Ovary (tissue), 7 donors: ENCODE measurements at regions not wholly inside any gene's neighbourhood (a gene's known extent, or its start where the extent isn't known, plus 50 kb on each side); places are given as distances from the start of the nearest gene placed in this dataset.

ENCODE experiments used
- DNase-seq, 5 donors: peaks; one replicate each; pipeline ENCODE4 v3.0.0-alpha.2; 2019 to 2020
- H3K27ac ChIP-seq, 2 donors: fragments of 200-600 bp; one replicate each; pipeline versions ENCODE4 v1.5.1 to v1.8.0; 2019 to 2022
- H3K27me3 ChIP-seq: fragments of 200-600 bp; one replicate; pipeline ENCODE4 v1.8.0; 2022
- H3K36me3 ChIP-seq: fragments of 200-600 bp; sonication (generic); one replicate; pipeline ENCODE4 v1.5.1; 2019
- H3K4me1 ChIP-seq: one replicate; pipeline ENCODE4 v1.8.1; 2013; ENCODE audit warnings: mild to moderate bottlenecking, moderate library complexity; ENCODE audit not compliant: insufficient read depth
- H3K4me3 ChIP-seq: fragments of 200-600 bp; sonication (generic); one replicate; pipeline ENCODE4 v1.5.1; 2017
- H3K9me3 ChIP-seq, 2 donors: fragments of 200-600 bp in 1 of 2; sonication (generic) in 1 of 2; one replicate each; pipeline versions ENCODE4 v1.5.1 to v1.8.1; 2013 to 2019; ENCODE audit warnings: mild to moderate bottlenecking in 1 of 2, moderate library complexity in 1 of 2
- EP300 ChIP-seq: sonication (generic); formaldehyde crosslinking; IDR thresholded peaks from one replicate; pipeline ENCODE4 v1.6.1; 2017; ENCODE audit warnings: antibody characterized with exemption
- POLR2A ChIP-seq: fragments of 450-650 bp; IDR thresholded peaks from one replicate; pipeline ENCODE4 v1.6.1; 2017; ENCODE audit warnings: antibody characterized with exemption, mild to moderate bottlenecking, moderate library complexity
- WGBS, 3 donors: extraction: QIAGEN DNeasy Blood & Tissue Kit in 1 of 3; methylation state at CpG; one replicate each; pipeline versions ENCODE4 v1.1.5 to v1.1.7; 2013 to 2017; 5-methylcytosine and 5-hydroxymethylcytosine counted together
- intact Hi-C, 4 donors: fragments of 100-400 bp; cut with DNase I; formaldehyde crosslinking; loops; one replicate each; pipeline versions ENCODE4 v1.11.0 to v1.15.1; 2022 to 2023
- TF ChIP-seq, protein P1 (sequence below), 3 donors: fragments of 450-650 bp in 2 of 3; fragments of 200-600 bp in 1 of 3; IDR thresholded peaks; one replicate each; pipeline versions ENCODE4 v1.5.1 to v1.8.0; 2016 to 2022; ENCODE audit warnings: antibody characterized with exemption in 3 of 3, mild to moderate bottlenecking in 1 of 3
- donor health status: DM: no; HTN: no; CAD: no; lungs with moderate emphysema.
- donor health status: DM: no; HTN: no; CAD: no.
- donor health status: Bipolar disorder and iron deficiency.
- donor health status: DM: no; HTN: no; CAD: no.
- donor health status: DM: yes; HTN: yes; CAD: no.

DNA sequence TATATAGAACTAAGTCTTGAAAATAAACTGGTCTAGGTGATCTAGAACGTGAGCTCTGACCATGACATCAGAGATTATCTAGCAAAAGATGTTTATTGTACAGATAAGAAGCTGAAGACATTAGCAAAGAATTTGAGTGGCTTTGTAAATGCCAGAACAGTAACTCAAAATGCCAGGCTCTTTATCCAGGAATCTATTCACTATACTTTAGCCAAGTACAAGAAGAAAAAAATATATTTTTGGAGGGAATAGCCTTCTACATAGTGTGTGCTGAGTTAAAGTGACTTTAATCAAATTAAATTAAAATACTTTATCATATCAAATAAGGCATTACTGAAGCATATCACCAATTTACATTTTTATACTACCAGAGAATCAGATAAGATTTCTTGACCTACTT lies 132.6 kb upstream of the ITGA1 start:
- intact Hi-C loops, result loop anchor here in 1 of 4 donors (5.0 kb wide), 1 partner anchor 262 kb away; no protein-coding TSS in a partner anchor
- Histone ChIP-seq H3K4me1 (no peaks in the 10 kb centered on the region), H3K27me3 (no peaks in the 10 kb centered on the region), H3K4me3 (no peak overlapping the region), H3K36me3 (no peaks in the 10 kb centered on the region), H3K27ac (no peak overlapping the region), H3K9me3 (no peaks in the 10 kb centered on the region)
- no peak for DNase-seq
- 53 to 76% (median 71%) methylated on average over 1 of the region's 1 CpG for WGBS, 3 donors
- TF ChIP-seq, protein P1, sequence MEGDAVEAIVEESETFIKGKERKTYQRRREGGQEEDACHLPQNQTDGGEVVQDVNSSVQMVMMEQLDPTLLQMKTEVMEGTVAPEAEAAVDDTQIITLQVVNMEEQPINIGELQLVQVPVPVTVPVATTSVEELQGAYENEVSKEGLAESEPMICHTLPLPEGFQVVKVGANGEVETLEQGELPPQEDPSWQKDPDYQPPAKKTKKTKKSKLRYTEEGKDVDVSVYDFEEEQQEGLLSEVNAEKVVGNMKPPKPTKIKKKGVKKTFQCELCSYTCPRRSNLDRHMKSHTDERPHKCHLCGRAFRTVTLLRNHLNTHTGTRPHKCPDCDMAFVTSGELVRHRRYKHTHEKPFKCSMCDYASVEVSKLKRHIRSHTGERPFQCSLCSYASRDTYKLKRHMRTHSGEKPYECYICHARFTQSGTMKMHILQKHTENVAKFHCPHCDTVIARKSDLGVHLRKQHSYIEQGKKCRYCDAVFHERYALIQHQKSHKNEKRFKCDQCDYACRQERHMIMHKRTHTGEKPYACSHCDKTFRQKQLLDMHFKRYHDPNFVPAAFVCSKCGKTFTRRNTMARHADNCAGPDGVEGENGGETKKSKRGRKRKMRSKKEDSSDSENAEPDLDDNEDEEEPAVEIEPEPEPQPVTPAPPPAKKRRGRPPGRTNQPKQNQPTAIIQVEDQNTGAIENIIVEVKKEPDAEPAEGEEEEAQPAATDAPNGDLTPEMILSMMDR (IDR thresholded peaks at IDR 0.05), result no peak
- no peak for TF ChIP-seq POLR2A

GRCh38 chr5:52656569-52657246 lies 131.0 kb upstream of the ITGA1 start:
- 50 to 56% (median 53%) methylated on average over 4 of the region's 4 CpGs for WGBS, 3 donors
- no peak overlapping the region for H3K27ac ChIP-seq
- no peaks in the 10 kb centered on the region for H3K9me3 ChIP-seq
- DNase-seq, result no peak
- no peaks in the 10 kb centered on the region for H3K27me3 ChIP-seq
- no peak overlapping the region for H3K4me3 ChIP-seq
- H3K36me3 ChIP-seq, result no peaks in the 10 kb centered on the region
- intact Hi-C loops, result loop anchor here in 1 of 4 donors (5.0 kb wide), 1 partner anchor 261 kb away; no protein-coding TSS in a partner anchor
- H3K4me1 ChIP-seq, result no peaks in the 10 kb centered on the region
- no peak for TF ChIP-seq POLR2A
- TF ChIP-seq, protein P1 (IDR thresholded peaks at IDR 0.05), result no peak
- no peak for TF ChIP-seq EP300

DNA sequence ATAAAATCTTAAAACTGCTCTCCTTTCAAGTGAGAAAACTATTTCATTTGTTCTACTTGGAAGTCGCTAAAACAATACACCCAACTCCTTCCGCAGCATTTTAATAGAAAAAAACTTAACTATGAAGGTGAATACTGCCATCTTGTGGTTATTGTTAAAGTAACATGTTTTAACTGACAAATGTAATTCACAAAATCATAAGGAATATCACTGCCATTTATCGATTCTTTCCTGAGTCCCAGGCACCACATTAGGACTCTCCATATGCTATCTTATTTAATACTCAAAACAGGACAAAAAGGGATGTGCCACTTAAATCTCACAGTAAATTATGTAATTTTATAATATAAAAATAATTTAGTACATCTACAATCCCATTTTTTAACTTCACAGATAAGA lies 130.5 kb upstream of the ITGA1 start:
- no peak for DNase-seq
- TF ChIP-seq, protein P1 (IDR thresholded peaks at IDR 0.05), result peak in 2 of 3 donors; percentile 20
- TF ChIP-seq EP300, result no peak
- 1 to 2% (median 1%) methylated on average over 3 of the region's 3 CpGs for WGBS, 3 donors
- Histone ChIP-seq H3K27ac (no peak overlapping the region), H3K27me3 (no peaks in the 10 kb centered on the region), H3K4me3 (no peak overlapping the region), H3K36me3 (no peaks in the 10 kb centered on the region), H3K9me3 (no peaks in the 10 kb centered on the region), H3K4me1 (no peaks in the 10 kb centered on the region)
- intact Hi-C loops, result loop anchor here in 1 of 4 donors (5.0 kb wide), 1 partner anchor 260 kb away; no protein-coding TSS in a partner anchor

DNA sequence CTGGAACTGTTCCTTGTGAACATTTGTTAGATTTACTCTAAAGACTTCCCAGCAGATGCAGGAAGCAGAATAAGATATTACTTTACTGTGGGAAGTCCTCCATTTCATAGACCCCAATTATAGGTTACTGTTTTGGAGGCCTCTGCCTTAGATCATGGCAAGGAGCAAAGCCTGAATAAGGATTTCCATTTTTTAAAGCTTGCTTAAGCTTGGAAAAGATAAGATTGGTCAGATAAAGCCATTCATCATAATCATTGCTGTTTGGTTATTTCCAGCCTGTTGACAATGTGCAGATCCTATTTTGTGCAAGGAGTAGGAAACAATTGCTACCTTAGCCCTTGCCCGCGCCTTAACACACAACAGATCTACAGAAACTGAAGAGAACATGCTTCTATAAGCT lies 129.5 kb upstream of the ITGA1 start:
- Histone ChIP-seq H3K36me3 (no peaks in the 10 kb centered on the region), H3K4me1 (no peaks in the 10 kb centered on the region), H3K27me3 (no peaks in the 10 kb centered on the region), H3K4me3 (no peak overlapping the region), H3K9me3 (no peaks in the 10 kb centered on the region), H3K27ac (no peak overlapping the region)
- intact Hi-C loops, result loop anchor here in 1 of 4 donors (5.0 kb wide), 1 partner anchor 259 kb away; no protein-coding TSS in a partner anchor
- DNase-seq, result no peak
- TF ChIP-seq EP300 (no peak), POLR2A (no peak)
- TF ChIP-seq, protein P1 (IDR thresholded peaks at IDR 0.05), result no peak
- WGBS, 3 donors, result 90 to 97% (median 95%) methylated on average over 2 of the region's 2 CpGs
